ENCODE measurements at regions not wholly inside any gene's neighbourhood (a gene's known extent, or its start where the extent isn't known, plus 50 kb on each side); places are given as distances from the start of the nearest gene placed in this dataset.

DNA sequence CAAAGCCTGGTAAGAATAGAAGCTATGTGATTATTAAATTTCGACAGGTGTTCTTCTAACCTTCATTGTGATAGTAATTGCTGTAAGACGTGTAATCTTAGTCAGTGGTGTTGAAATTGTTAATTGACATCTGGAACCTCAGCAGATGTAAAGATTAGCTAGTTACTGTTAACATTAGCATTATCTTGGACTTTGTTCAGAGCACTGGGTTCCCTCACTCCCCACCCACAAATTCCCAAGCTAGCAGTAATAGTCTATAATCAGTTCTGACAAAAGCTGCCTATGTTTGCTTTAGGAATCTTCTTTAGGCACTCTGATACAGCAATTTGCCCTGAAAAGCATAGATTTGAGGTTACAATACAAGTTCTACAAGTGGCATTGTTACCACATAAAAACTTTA is 233.7 kb downstream of the EN1 start:
- TF ChIP-seq, protein P1, sequence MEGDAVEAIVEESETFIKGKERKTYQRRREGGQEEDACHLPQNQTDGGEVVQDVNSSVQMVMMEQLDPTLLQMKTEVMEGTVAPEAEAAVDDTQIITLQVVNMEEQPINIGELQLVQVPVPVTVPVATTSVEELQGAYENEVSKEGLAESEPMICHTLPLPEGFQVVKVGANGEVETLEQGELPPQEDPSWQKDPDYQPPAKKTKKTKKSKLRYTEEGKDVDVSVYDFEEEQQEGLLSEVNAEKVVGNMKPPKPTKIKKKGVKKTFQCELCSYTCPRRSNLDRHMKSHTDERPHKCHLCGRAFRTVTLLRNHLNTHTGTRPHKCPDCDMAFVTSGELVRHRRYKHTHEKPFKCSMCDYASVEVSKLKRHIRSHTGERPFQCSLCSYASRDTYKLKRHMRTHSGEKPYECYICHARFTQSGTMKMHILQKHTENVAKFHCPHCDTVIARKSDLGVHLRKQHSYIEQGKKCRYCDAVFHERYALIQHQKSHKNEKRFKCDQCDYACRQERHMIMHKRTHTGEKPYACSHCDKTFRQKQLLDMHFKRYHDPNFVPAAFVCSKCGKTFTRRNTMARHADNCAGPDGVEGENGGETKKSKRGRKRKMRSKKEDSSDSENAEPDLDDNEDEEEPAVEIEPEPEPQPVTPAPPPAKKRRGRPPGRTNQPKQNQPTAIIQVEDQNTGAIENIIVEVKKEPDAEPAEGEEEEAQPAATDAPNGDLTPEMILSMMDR (IDR thresholded peaks at IDR 0.05; ENCODE audit: low read depth, low read length, missing input control), result no peak
- TF ChIP-seq JUND (IDR thresholded peaks at IDR 0.05) (no peak), TAF1 (conservative IDR thresholded peaks at IDR 0.05) (no peak), SP1 (IDR thresholded peaks at IDR 0.05) (no peak), NR2F2 (IDR thresholded peaks at IDR 0.05) (no peak)

Data from liver (tissue), 3 donors.